ENCODE measurements at regions not wholly inside any gene's neighbourhood (a gene's known extent, or its start where the extent isn't known, plus 50 kb on each side); places are given as distances from the start of the nearest gene placed in this dataset.

- intact Hi-C loops (cut with DNase I, micrococcal nuclease) = no loop called here
- ATAC-seq (no peak), DNase-seq (no peak)
Measured at GRCh38 chr5:18117968-18118367, 483.7 kb downstream of the TAF11L14 start.

- intact Hi-C loops (cut with DNase I, micrococcal nuclease) = no loop called here
- no peak for ATAC-seq
Measured at GRCh38 chr5:18119156-18119785, 485.0 kb downstream of the TAF11L14 start.

DNA sequence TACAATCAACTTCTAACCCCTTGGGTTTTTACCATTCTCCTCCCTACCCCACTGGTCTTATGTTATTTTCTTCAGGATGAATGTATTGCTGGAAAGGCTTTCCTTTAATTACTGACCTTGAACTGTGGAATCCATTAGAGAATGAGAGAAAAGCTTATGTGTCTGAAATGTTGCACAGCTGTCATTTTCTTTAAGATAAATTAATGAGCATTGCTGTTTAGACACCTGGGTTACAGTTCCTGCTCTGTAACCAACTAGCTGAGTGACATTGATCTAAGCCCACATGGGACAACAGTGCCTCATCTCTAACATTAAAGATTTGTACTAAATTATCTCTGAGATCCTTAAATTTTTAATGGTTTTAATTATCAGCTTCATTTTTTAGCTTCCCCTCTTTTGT, 507.0 kb downstream of the TAF11L14 start:
- no peak for DNase-seq
- no peak for ATAC-seq
- intact Hi-C loops (cut with DNase I, micrococcal nuclease) = no loop called here

More at GRCh38 chr5:18119156-18119785, 485.0 kb downstream of the TAF11L14 start:
- DNase-seq = no peak

GRCh38 chr5:18142831-18143230, 508.6 kb downstream of the TAF11L14 start:
- intact Hi-C loops (cut with DNase I, micrococcal nuclease) = no loop called here
- no peak for DNase-seq
- no peak for ATAC-seq

DNA sequence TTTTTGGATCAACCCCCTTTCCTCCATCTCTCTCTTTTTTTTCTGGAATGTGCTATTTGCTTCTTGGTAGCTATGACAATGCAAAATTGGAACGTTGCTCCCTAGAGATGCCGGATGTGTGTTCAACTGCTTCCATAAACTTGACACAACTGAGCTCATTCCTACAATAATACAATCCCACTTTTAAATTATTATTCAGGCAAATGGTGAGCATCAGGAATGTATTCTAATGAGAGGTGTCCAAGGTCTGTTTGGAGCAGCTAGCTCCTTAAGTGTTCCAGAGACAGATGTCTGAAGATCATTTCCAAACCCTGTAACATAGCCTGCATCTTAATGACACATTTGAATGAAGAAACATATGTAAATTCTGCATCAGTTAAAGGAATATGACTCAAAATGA, 518.4 kb downstream of the TAF11L14 start:
- DNase-seq (no peak), ATAC-seq (no peak)
- intact Hi-C loops (cut with DNase I, micrococcal nuclease) = no loop called here

- no peak for ATAC-seq
- DNase-seq = no peak
- intact Hi-C loops (cut with DNase I, micrococcal nuclease) = no loop called here
Measured at GRCh38 chr5:18158166-18158565, 523.9 kb downstream of the TAF11L14 start.

GRCh38 chr5:18159331-18159730, 525.1 kb downstream of the TAF11L14 start:
- intact Hi-C loops (cut with DNase I, micrococcal nuclease) = no loop called here
- ATAC-seq = no peak
- no peak for DNase-seq

GRCh38 chr5:18171684-18172083, 537.4 kb downstream of the TAF11L14 start:
- intact Hi-C loops (cut with DNase I, micrococcal nuclease) = no loop called here
- DNase-seq (no peak), ATAC-seq (no peak)

- ATAC-seq = no peak
- intact Hi-C loops (cut with DNase I, micrococcal nuclease) = no loop called here
- DNase-seq = no peak
Measured at GRCh38 chr5:18179579-18179978, 545.3 kb downstream of the TAF11L14 start.

DNA sequence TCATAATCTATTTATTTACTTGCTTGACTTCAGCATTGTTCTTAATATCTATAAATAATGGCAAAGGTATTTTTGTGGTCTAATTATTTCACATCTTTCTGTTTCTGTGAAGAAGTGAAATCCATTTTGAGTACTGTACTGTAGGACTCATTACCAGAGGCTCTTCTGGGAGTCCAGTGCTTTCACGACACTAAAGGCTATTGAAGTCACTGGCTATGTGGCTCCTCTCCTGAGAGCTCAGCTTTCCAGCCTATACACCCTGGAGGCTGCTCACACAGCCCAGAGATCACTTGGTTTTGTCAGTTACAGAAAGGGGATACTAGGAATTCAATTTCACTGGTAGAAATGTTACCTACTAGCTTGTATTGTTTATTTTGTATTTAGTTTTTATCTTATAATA, 547.3 kb downstream of the TAF11L14 start:
- intact Hi-C loops (cut with DNase I, micrococcal nuclease) = no loop called here
- DNase-seq = no peak

DNA sequence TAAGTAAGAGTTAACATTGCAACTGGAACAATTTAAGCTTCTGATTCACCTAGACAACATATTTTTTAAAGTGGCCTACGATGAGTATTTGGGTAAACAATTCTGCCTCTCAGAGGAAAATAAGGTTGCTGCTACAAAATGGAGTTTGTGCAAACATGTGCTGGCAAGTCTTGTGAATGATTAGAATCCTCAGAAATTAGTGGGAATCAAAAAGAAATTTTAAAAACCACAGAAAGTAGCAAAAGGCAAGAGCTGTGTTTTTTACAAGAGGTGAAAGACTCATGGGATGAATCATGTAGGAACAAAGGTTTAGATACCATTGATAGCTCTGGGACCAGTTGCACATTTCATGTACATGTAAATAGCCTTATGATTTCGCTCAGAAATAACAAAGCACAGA, 561.6 kb downstream of the TAF11L14 start:
- ATAC-seq = no peak
- DNase-seq = no peak
- intact Hi-C loops (cut with DNase I, micrococcal nuclease) = no loop called here

More for the DNA sequence above, 547.3 kb downstream of the TAF11L14 start:
- no peak for ATAC-seq

- ATAC-seq = no peak
- intact Hi-C loops (cut with DNase I, micrococcal nuclease) = no loop called here
- no peak for DNase-seq
Measured at GRCh38 chr5:18197734-18198133, 563.5 kb downstream of the TAF11L14 start.

DNA sequence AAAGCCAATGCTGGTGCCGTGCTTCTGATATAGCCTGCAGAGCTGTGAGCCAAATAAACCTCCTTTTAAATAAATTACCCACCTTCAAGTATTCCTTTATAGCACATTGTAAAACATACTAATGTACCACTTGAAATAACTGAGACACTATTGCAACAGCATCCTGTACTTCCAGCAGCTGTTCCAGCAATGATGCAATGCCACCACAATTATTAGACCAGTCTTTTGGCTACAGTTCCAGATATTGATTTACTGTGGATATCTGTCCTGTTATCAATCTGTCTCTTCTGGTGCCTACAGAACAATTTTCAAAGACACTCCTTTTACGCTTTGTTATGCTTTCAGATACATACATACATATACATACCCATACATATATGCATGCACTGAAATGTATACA, 567.9 kb downstream of the TAF11L14 start:
- no peak for ATAC-seq
- intact Hi-C loops (cut with DNase I, micrococcal nuclease) = no loop called here
- no peak for DNase-seq

GRCh38 chr5:18203296-18203695, 569.0 kb downstream of the TAF11L14 start:
- intact Hi-C loops (cut with DNase I, micrococcal nuclease) = no loop called here
- ATAC-seq (no peak), DNase-seq (no peak)

DNA sequence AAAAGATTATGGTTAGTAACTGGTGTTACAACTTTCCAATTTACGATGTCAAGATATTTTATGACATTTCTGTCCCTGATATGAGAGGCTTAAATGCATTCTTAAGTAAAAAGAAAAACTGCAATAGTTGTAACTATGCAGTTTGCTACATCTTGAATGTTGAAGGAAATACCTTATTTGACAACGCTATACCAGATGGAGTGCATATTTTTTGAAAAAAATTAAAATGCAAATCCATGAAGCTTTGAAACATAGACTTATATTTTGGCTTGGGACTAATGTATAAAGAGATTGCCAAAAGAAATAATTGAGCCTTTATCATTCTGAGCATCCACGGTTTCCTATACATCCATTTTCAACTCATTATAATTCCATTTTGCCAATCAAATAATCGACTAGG, 579.4 kb downstream of the TAF11L14 start:
- ATAC-seq (no peak), DNase-seq (no peak)
- intact Hi-C loops (cut with DNase I, micrococcal nuclease) = no loop called here

DNA sequence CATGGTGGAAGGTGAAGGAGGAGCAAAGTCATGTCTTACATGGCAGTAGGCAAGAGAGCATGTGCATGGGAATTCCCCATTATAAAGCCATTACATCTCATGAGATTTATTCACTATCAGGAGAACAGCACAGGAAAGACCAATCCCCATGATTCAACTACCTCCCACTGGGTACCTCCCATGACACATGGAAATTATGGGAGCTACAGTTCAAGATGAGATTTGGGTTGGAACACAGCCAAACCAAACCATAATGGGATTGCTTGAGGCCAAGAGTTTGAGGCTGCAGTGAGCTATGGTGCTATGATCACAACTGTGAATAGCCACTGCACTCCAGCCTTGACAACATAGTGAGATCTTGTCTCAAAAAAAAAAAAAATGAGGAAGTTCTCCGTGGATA, 581.8 kb downstream of the TAF11L14 start:
- ATAC-seq = no peak
- no peak for DNase-seq
- intact Hi-C loops (cut with DNase I, micrococcal nuclease) = no loop called here

GRCh38 chr5:18216729-18217128, 582.5 kb downstream of the TAF11L14 start:
- intact Hi-C loops (cut with DNase I, micrococcal nuclease) = no loop called here

DNA sequence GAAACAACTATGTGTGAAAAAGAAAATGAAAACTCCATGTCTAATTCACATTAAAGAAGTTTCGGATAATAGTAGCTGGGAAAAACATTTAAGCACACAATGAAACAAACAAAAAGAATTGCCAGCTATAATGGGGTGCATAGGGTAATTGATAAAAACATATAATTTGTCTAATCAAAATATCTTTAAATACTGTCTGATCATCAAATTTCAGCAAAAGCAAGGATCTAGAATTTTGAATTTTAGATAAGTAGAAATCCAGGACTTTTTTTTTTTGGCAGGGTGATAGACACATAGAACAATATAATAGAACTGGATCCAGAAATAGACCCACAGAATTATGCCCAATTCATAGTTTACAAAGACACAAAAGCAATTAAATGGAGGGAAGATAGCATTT, 585.0 kb downstream of the TAF11L14 start:
- DNase-seq (no peak), ATAC-seq (no peak)
- intact Hi-C loops (cut with DNase I, micrococcal nuclease) = no loop called here

More at GRCh38 chr5:18216729-18217128, 582.5 kb downstream of the TAF11L14 start:
- DNase-seq (no peak), ATAC-seq (no peak)

- no peak for ATAC-seq
- DNase-seq = no peak
- intact Hi-C loops (cut with DNase I, micrococcal nuclease) = no loop called here
Measured at GRCh38 chr5:18220631-18221030, 586.4 kb downstream of the TAF11L14 start.

- ATAC-seq (no peak), DNase-seq (no peak)
- intact Hi-C loops (cut with DNase I, micrococcal nuclease) = no loop called here
Measured at GRCh38 chr5:18236386-18236785, 602.1 kb downstream of the TAF11L14 start.

DNA sequence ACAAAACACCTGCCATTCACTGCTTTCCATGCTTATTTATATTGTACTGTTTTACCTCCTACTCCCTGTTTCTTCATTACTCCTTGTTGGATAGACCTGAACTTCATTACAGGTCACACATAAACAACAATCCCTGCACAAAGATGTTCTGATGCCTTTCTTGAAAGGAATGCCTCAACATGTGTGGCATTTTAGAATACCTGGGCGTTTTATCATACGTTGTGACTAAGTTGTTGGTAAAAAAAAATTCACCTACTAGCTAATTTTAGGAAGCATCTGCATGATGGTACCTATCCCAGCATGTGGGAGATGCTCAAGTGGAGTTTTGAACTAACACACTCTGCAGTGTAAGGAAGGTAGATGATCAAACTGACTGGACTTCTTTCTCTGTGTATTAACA, 604.1 kb downstream of the TAF11L14 start:
- DNase-seq = no peak
- no peak for ATAC-seq
- intact Hi-C loops (cut with DNase I, micrococcal nuclease) = no loop called here

All from left colon (tissue), 2 donors.